HG03457 (cell line): ENCODE measurements at regions not wholly inside any gene's neighbourhood (a gene's known extent, or its start where the extent isn't known, plus 50 kb on each side); places are given as distances from the start of the nearest gene placed in this dataset.

ENCODE experiments used
- ATAC-seq: cut with Tn5 transposase; IDR thresholded peaks from one replicate; pipeline ENCODE4 v1.9.1; 2021; ENCODE audit warnings: moderate number of reproducible peaks; ENCODE audit not compliant: unreplicated experiment

- ATAC-seq: no peak
Measured at GRCh38 chr12:45102818-45103217, 51.9 kb upstream of the DBX2 start.

GRCh38 chr12:45105996-45106395, 55.1 kb upstream of the DBX2 start:
- no peak for ATAC-seq

- no peak for ATAC-seq
Measured at GRCh38 chr12:45112306-45112705, 61.4 kb upstream of the DBX2 start.

GRCh38 chr12:45121224-45121623, 70.3 kb upstream of the DBX2 start:
- ATAC-seq: no peak

- ATAC-seq: no peak
Measured at GRCh38 chr12:45122768-45123380, 72.0 kb upstream of the DBX2 start.

- ATAC-seq: no peak
Measured at GRCh38 chr12:45124485-45125155, 73.7 kb upstream of the DBX2 start.

- no peak for ATAC-seq
Measured at GRCh38 chr12:45125997-45126396, 75.1 kb upstream of the DBX2 start.

GRCh38 chr12:45128637-45129036, 77.7 kb upstream of the DBX2 start:
- ATAC-seq: no peak

GRCh38 chr12:45130881-45131281, 80.0 kb upstream of the DBX2 start:
- peak; percentile 84 for ATAC-seq

GRCh38 chr12:45131506-45131905, 80.6 kb upstream of the DBX2 start:
- ATAC-seq: no peak

GRCh38 chr12:45138609-45139008, 77.3 kb upstream of the ANO6 start:
- ATAC-seq: no peak

- ATAC-seq: no peak
Measured at GRCh38 chr12:45148006-45148405, 67.9 kb upstream of the ANO6 start.

GRCh38 chr12:45148619-45149018, 67.3 kb upstream of the ANO6 start:
- no peak for ATAC-seq

- no peak for ATAC-seq
Measured at GRCh38 chr12:45165284-45165683, 50.6 kb upstream of the ANO6 start.

- ATAC-seq: no peak
Measured at GRCh38 chr12:45166056-45166455, 49.8 kb upstream of the ANO6 start.
